Activated CD4-positive, alpha-beta T cell treated with anti-CD3 and anti-CD28 coated beads, Interleukin-2, amount 10 ng/mL, durations not matched to agents 24 days and 14 days (primary cell): ENCODE measurements at regions not wholly inside any gene's neighbourhood (a gene's known extent, or its start where the extent isn't known, plus 50 kb on each side); places are given as distances from the start of the nearest gene placed in this dataset.

Experiments used
- DNase-seq: peaks from one replicate; pipeline ENCODE4 v3.0.0; 2022
- H3K27ac Mint-ChIP-seq: one replicate; pipeline ENCODE4 v1.8.0; 2022; ENCODE audit warnings: mild to moderate bottlenecking, mixed read lengths
- H3K27me3 Mint-ChIP-seq: one replicate; pipeline ENCODE4 v1.8.0; 2022; ENCODE audit warnings: mixed read lengths
- H3K36me3 Mint-ChIP-seq: one replicate; pipeline ENCODE4 v1.8.0; 2022; ENCODE audit warnings: low read depth, mild to moderate bottlenecking, mixed read lengths
- H3K4me1 Mint-ChIP-seq: one replicate; pipeline ENCODE4 v1.8.0; 2021; ENCODE audit warnings: mixed read lengths
- H3K4me3 Mint-ChIP-seq: one replicate; pipeline ENCODE4 v1.8.0; 2022; ENCODE audit warnings: mild to moderate bottlenecking, moderate library complexity, mixed read lengths
- H3K9me3 Mint-ChIP-seq: one replicate; pipeline ENCODE4 v1.8.0; 2021; ENCODE audit warnings: mixed read lengths
- intact Hi-C: fragments of 100-400 bp; cut with micrococcal nuclease; formaldehyde crosslinking; loops from one replicate; pipeline ENCODE4 v1.15.1; 2023

DNA sequence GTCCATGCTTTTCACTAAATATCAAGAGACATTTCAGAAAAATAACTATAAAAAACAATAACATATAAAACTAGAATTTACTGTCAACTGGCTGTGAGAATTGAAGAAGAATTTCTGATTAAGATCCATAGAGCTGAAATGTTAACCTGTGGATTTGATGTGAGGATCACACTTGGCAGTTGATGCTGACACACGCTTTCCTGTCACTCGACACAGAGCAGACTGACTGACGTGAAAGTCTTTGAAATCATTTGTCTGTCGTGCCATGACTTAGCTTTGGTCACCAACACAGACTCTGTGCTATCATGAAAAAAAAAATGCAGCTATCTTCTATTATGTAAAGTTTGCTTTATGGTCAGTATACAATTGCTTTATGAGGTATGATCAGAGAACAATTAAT lies 706.0 kb upstream of the ZP4 start:
- intact Hi-C loops, result no loop called here
- no peaks in the 10 kb centered on the region for H3K4me1 Mint-ChIP-seq
- H3K4me3 Mint-ChIP-seq, result no peak overlapping the region
- no peak overlapping the region for H3K27ac Mint-ChIP-seq
- DNase-seq, result no peak
- H3K36me3 Mint-ChIP-seq, result no peaks in the 10 kb centered on the region
- H3K27me3 Mint-ChIP-seq, result no peaks in the 10 kb centered on the region
- H3K9me3 Mint-ChIP-seq, result no peaks in the 10 kb centered on the region

DNA sequence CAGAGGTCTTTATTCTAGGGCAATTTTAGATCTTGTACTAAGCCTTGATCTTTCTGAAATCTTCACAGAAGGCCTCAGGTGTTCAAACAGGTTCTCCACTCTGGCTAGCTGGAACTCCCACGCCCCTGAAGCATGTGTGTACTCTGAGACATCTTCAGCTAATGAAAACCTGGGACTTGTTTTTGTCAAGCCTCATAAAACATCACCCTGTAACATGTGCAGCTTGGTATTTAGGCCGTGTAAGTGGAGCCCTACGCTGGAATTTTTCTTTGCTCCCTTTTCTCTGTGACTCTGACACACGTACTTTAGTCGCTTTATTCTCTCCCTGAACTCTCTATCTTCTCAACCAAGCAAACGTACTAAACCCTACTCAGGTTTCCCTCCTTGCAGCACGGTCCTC lies 701.9 kb upstream of the ZP4 start:
- Mint-ChIP-seq H3K36me3 (no peaks in the 10 kb centered on the region), H3K27ac (no peak overlapping the region), H3K4me1 (no peaks in the 10 kb centered on the region), H3K4me3 (no peak overlapping the region), H3K9me3 (no peaks in the 10 kb centered on the region), H3K27me3 (no peaks in the 10 kb centered on the region)
- intact Hi-C loops, result no loop called here
- DNase-seq, result no peak

DNA sequence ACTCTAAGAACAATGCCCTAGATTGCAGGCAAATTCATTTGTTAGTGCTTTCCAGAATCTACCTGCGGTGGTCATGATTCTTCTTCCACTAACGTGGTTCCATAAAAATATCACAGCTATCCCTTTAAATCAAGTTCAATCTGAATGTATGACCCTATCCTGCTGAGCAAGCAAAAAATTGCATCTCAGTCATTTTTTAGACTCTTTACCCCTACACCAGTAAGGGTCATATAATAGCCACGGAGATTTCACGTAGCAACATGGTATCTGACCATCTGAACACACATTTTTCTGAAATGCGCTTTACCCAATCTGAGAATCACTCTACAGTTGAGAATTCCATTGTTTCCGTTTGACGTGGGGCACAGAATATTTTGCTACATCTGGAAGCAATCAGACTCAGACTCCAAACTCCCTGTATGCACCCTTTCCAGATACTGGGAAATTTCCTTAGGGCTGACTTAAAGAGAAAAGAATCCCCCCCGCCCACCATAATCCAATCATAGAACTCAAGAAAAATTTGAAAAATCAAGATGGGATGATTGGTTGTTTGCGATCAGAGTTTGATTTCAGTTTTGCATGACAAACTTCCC lies 699.2 kb upstream of the ZP4 start:
- H3K4me3 Mint-ChIP-seq, result no peak overlapping the region
- H3K27ac Mint-ChIP-seq, result no peak overlapping the region
- H3K9me3 Mint-ChIP-seq, result peaks cover 3% of the 10 kb centered on the region
- DNase-seq, result no peak
- H3K36me3 Mint-ChIP-seq, result no peaks in the 10 kb centered on the region
- H3K4me1 Mint-ChIP-seq, result no peaks in the 10 kb centered on the region
- intact Hi-C loops, result no loop called here
- H3K27me3 Mint-ChIP-seq, result no peaks in the 10 kb centered on the region

DNA sequence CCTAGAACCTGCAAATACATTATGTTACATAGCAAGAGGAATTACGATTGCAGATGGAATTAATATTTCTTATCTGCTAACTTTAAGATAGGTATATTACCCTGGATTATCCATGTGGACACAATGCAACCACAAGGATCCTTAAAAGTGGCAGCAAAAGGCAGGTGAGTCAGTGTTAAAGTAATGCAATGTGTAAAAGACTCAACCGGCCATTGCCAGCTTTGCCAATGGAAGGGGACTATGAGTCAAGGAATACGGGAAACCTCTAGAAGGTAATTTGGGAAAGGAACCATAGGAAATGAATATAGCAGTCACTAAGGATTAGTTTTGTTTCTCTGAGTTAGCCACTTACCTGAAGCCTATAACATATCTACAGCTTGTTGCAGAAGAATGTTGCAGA lies 692.1 kb upstream of the ZP4 start:
- no peak for DNase-seq
- H3K4me3 Mint-ChIP-seq, result no peak overlapping the region
- peaks cover 3% of the 10 kb centered on the region for H3K9me3 Mint-ChIP-seq
- no peaks in the 10 kb centered on the region for H3K4me1 Mint-ChIP-seq
- H3K36me3 Mint-ChIP-seq, result no peaks in the 10 kb centered on the region
- no peak overlapping the region for H3K27ac Mint-ChIP-seq
- intact Hi-C loops, result no loop called here
- no peaks in the 10 kb centered on the region for H3K27me3 Mint-ChIP-seq

DNA sequence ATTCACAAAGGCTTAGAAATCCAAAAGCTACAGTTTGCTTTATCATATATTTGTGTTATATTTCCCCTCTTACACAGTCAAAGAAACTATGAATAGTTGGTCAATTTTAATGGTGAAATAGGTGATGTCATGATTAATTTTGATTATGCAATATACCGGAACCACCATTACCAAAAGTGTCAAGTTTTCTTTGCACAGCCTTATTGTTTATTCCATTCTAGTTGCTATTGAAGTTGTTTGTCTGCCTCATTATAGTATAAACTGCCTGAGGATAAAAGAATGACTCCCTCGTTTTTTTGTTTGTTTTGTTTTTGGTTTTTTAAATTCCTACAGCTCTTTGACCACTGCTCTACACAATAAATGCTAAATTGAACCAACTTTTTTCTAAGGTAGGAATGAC lies 690.6 kb upstream of the ZP4 start:
- Mint-ChIP-seq H3K36me3 (no peaks in the 10 kb centered on the region), H3K27me3 (no peaks in the 10 kb centered on the region), H3K4me1 (no peaks in the 10 kb centered on the region), H3K27ac (no peak overlapping the region), H3K9me3 (no peaks in the 10 kb centered on the region), H3K4me3 (no peak overlapping the region)
- intact Hi-C loops, result no loop called here
- DNase-seq, result no peak

DNA sequence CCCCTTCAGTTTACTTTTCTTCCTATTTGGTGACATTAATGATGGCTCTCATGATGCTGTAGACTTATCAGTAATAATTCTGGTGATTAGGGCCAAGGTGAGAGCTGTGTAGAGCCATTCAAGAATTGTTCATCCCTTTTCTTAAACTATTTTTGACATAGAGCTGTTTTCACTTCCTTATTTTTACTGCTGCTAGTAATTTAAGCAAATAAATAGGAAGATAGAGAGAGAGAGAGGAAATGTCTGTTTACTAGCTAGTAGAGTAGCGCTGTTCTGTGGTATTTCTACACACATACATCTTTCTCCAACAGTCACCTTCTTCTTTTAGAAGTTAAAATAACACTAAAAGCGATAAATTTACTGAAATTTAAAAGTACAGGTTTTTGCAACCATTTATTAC lies 678.0 kb upstream of the ZP4 start:
- Mint-ChIP-seq H3K4me1 (no peaks in the 10 kb centered on the region), H3K9me3 (peaks cover 7% of the 10 kb centered on the region), H3K27ac (no peak overlapping the region), H3K27me3 (no peaks in the 10 kb centered on the region), H3K36me3 (no peaks in the 10 kb centered on the region), H3K4me3 (no peak overlapping the region)
- intact Hi-C loops, result no loop called here
- no peak for DNase-seq

DNA sequence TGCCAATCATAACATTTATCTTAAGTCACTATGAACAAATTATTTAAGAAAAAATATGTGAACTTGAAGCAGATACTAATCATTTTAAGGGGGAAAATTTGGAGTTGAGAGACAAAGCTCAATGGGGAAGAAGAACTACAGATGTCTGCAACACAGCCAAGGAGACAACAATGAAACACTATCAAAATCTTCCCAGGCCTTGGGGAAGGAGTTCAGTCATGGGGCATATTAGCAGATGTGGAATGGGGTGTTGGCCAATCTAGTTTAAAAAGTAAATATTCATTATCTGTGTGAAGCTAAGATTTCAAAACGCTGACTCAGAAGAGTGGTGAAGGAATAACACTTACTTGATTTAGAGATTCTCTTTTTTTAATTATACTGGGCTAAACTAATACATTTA lies 671.6 kb upstream of the ZP4 start:
- Mint-ChIP-seq H3K27me3 (no peaks in the 10 kb centered on the region), H3K9me3 (peaks cover 9% of the 10 kb centered on the region), H3K4me3 (no peak overlapping the region), H3K27ac (no peak overlapping the region), H3K36me3 (no peaks in the 10 kb centered on the region), H3K4me1 (no peaks in the 10 kb centered on the region)
- no peak for DNase-seq
- intact Hi-C loops, result no loop called here

DNA sequence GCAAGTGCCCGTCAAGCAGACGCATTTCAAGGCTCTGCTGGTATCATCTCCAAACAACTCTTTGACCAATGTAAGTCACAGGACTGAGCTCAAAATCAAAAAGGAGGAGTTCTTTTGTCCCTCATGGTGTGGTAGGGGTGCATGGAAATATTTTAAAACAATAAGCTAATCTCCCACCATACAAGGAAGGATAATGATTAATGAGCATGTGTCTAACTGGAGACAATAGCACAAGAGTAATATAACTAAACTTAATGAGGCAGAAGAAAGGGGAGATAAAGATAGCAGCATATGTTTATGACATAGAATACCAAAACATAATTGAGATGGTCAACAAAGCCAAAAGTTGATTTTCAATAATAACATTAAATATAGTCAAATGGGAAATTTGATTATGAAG lies 668.0 kb upstream of the ZP4 start:
- no peaks in the 10 kb centered on the region for H3K4me1 Mint-ChIP-seq
- H3K36me3 Mint-ChIP-seq, result no peaks in the 10 kb centered on the region

DNA sequence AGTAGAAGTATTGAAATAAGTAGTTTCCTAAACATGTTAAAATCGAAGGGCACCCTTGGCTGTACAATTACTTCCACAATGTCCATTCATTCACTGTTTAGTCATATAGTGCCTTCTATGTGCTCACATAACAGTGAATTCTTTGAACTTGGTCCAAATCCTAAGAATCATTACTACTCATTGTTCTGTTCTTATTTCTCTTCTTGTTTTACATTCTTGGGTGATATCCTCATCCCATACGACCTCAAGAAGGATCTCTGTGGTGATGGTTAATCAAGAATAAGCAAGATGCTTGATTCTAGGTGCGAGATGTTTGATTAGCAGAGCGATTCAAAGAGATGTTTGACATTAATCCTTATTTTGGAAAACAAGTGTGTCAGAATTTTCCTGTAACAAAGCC lies 667.4 kb upstream of the ZP4 start:
- no peaks in the 10 kb centered on the region for H3K9me3 Mint-ChIP-seq
- H3K27me3 Mint-ChIP-seq, result no peaks in the 10 kb centered on the region
- no peaks in the 10 kb centered on the region for H3K36me3 Mint-ChIP-seq
- no peaks in the 10 kb centered on the region for H3K4me1 Mint-ChIP-seq
- H3K27ac Mint-ChIP-seq, result no peak overlapping the region
- no peak overlapping the region for H3K4me3 Mint-ChIP-seq
- intact Hi-C loops, result no loop called here
- no peak for DNase-seq

More for the DNA sequence above, 668.0 kb upstream of the ZP4 start:
- Mint-ChIP-seq H3K4me3 (no peak overlapping the region), H3K9me3 (peaks cover 1% of the 10 kb centered on the region), H3K27me3 (no peaks in the 10 kb centered on the region), H3K27ac (no peak overlapping the region)
- intact Hi-C loops, result no loop called here
- DNase-seq, result no peak

DNA sequence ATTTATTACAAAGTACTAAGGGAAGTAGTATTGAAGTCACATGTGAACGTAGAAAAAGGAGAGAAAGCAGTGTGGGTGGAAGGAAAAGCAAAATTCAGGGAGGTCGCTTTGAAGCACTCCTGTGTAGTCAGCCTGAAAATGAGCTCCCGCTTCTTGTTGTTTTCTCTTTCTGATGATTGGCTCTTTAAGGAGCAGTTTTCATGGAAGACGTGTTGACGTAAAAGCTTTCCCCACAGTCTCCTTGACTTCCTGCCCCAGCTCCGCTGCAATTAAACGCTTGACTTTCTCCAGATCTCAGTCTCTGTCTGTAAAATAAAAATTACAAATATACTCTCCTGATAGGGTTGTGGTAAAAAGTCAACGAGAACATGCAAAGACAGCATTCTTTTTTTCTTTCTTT lies 661.5 kb upstream of the ZP4 start:
- no peaks in the 10 kb centered on the region for H3K36me3 Mint-ChIP-seq
- intact Hi-C loops, result no loop called here
- H3K27ac Mint-ChIP-seq, result no peak overlapping the region
- no peak for DNase-seq
- no peaks in the 10 kb centered on the region for H3K9me3 Mint-ChIP-seq
- H3K27me3 Mint-ChIP-seq, result no peaks in the 10 kb centered on the region
- H3K4me3 Mint-ChIP-seq, result no peak overlapping the region
- H3K4me1 Mint-ChIP-seq, result no peaks in the 10 kb centered on the region

DNA sequence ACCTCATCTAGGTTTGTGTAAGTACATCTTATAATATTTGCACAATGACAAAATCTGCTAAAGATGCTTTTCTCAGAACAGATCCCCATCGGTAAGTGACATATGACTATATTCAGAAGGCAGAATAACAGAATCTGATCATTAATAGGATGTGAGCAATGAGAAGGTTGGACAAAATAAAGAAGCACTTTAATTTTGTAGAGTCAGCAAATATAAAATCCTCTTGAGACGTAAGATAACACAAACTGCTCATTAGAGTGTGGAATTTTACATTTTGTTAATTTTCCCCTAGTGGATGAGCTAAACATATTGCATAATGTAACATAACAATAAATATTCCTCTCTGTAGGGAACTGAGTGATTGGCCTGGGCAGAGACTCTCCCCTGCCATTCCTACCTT lies 658.4 kb upstream of the ZP4 start:
- Mint-ChIP-seq H3K27me3 (no peaks in the 10 kb centered on the region), H3K27ac (no peak overlapping the region), H3K36me3 (no peaks in the 10 kb centered on the region), H3K4me1 (no peaks in the 10 kb centered on the region), H3K9me3 (no peaks in the 10 kb centered on the region), H3K4me3 (no peak overlapping the region)
- no peak for DNase-seq
- intact Hi-C loops, result no loop called here

DNA sequence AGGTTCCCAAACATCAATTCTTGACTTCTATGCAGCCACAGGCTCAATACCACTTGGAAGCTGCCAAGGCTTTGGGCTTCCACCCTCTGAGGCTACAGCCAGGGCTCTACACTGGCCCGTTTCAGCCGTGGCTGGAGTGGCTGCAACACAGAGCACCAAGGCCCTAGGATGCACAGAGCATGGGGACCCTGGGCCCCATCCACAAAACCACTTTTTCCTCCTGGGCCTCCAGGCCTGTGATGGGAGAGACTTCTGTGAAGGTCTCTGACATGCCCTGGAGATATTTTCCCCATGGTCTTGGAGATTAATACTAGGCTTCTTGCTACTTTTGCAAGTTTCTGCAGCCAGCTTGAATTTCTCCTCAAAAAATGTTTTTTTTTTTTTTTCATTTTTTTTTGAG lies 655.4 kb upstream of the ZP4 start:
- intact Hi-C loops, result no loop called here
- H3K9me3 Mint-ChIP-seq, result peaks cover 4% of the 10 kb centered on the region
- H3K36me3 Mint-ChIP-seq, result no peaks in the 10 kb centered on the region
- DNase-seq, result no peak
- no peaks in the 10 kb centered on the region for H3K27me3 Mint-ChIP-seq
- H3K27ac Mint-ChIP-seq, result no peak overlapping the region
- no peak overlapping the region for H3K4me3 Mint-ChIP-seq
- H3K4me1 Mint-ChIP-seq, result no peaks in the 10 kb centered on the region

DNA sequence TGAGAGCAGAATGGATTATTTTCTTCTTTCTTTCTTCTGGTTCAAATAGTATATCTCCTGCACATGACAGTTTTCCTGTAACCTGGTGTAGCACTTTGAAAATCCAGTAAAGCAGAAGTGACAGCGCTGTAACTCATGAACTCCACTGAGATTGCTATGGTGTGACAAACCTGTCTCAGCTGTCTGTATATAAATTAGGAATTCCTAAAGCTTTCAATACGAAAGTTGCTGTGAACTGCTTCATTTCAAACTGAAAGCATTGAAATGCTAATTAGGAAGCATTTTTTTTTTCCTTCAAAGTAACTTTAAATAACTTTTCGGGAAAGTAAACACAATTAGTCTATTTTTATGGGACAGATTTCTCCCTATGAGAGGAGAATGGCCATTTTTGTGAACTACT lies 646.9 kb upstream of the ZP4 start:
- Mint-ChIP-seq H3K27ac (no peak overlapping the region), H3K9me3 (peaks cover 12% of the 10 kb centered on the region), H3K27me3 (no peaks in the 10 kb centered on the region), H3K4me3 (no peak overlapping the region), H3K4me1 (no peaks in the 10 kb centered on the region), H3K36me3 (no peaks in the 10 kb centered on the region)
- intact Hi-C loops, result no loop called here
- no peak for DNase-seq

DNA sequence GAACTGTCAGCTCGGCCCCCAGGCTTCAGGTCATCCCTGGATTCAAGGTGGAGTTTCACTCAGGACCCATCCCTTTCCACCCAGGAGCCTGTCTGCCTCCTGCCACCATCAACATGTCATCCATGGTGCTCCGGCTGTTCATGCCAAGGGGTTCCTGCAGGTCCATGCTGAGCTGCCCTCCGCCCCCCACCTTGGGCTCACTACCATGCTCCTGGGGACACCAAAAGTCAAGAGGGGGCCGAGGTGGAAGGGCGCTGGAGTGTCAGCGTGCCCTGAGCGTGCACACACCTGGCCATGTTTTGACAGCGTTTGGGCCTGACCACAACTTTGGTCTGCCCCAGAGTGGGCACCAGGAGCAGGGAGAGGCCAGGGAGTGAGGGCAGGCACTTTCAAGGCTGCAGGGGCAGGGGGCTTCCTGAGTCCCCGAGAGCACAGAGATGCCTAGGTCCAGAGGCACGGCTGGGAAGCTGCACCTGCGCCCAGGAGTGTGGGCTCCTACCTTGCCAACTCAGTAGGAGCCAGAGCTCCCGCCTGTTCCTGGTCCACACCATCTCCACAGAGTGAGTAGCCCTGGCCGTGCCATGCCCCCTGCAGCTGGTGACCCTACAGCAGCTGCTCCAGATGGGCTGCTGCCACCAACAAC lies 639.6 kb upstream of the ZP4 start:
- H3K27ac Mint-ChIP-seq, result no peak overlapping the region
- no peaks in the 10 kb centered on the region for H3K36me3 Mint-ChIP-seq
- DNase-seq, result no peak
- H3K4me1 Mint-ChIP-seq, result no peaks in the 10 kb centered on the region
- no peak overlapping the region for H3K4me3 Mint-ChIP-seq
- intact Hi-C loops, result no loop called here
- H3K9me3 Mint-ChIP-seq, result peaks cover 12% of the 10 kb centered on the region
- H3K27me3 Mint-ChIP-seq, result no peaks in the 10 kb centered on the region

DNA sequence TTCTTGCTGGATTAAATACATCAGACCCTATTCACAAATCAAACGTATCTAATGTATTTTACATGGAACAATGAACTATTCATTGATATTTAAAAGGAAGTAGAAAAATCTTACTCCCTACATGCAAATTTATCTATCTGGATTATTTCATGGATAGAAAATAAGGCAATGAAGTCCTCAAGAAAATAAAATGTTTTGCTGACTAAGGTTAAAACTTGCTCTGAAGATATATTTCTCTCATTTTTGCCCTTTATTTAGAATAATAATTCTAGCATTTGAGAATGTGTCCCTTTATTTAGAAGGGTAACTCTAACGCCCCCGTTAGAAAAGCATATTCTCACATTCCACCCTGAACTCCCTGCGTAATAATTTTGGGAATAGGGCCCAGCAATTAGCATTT lies 627.0 kb upstream of the ZP4 start:
- H3K4me1 Mint-ChIP-seq, result no peaks in the 10 kb centered on the region
- no peak overlapping the region for H3K27ac Mint-ChIP-seq
- intact Hi-C loops, result no loop called here
- peaks cover 5% of the 10 kb centered on the region for H3K9me3 Mint-ChIP-seq
- H3K4me3 Mint-ChIP-seq, result no peak overlapping the region
- DNase-seq, result no peak
- H3K36me3 Mint-ChIP-seq, result no peaks in the 10 kb centered on the region
- no peaks in the 10 kb centered on the region for H3K27me3 Mint-ChIP-seq
